NCI-H748 (cell line): ENCODE measurements at regions not wholly inside any gene's neighbourhood (a gene's known extent, or its start where the extent isn't known, plus 50 kb on each side); places are given as distances from the start of the nearest gene placed in this dataset.
"Not testable (repeated sequence)": the region's sequence is repeated elsewhere in the genome, so short reads cannot be mapped to it uniquely, and the experiment has no call there.

ENCODE experiments used
- DNase-seq: peaks from one replicate; lab custom pipeline; 2025; ENCODE audit not compliant: unreplicated experiment; lab: John Stamatoyannopoulos, UW

GRCh38 chrX:113539599-113540356 lies 699.1 kb upstream of the AMOT start:
- no peak for DNase-seq

- DNase-seq = no peak
Measured at GRCh38 chrX:113529426-113530013, 688.9 kb upstream of the AMOT start.

DNA sequence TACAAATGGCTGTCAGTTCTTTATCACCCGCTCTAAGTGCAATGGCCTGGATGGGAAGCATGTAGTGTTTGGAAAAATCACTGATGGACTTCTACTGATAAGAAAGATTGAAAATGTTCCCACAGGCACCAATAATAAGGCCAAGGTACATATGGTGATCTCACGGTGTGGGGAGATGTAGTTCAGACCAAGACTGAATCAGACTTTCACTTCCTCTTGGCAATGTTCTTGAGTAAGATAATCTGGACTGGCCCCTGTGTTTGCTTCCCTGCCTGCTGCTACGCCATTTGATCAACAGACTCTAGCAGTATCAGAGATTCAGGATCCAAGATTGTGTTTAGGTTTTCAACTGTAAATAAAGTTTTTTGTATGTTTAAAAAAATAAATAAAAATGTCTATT lies 682.2 kb upstream of the AMOT start:
- no peak for DNase-seq

DNA sequence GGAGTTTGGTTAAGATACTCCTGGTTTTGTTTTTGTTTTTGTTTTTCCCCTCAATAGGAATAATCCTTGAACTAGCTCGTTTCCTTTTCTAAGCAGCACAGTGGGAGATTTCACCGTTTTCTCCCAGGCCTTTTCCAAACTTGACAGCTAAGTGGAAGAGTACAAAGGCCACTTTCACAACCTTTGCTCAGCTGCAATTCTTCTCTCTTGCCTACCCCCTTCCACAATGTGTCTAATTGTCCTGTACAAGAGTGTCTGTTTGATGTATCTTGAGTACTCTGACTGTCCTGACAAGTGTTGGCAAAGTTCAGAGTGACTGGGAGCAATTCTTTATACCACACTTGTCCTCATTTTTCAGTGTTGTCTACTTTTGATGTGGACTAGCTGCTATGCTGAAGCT lies 674.3 kb upstream of the AMOT start:
- no peak for DNase-seq

DNA sequence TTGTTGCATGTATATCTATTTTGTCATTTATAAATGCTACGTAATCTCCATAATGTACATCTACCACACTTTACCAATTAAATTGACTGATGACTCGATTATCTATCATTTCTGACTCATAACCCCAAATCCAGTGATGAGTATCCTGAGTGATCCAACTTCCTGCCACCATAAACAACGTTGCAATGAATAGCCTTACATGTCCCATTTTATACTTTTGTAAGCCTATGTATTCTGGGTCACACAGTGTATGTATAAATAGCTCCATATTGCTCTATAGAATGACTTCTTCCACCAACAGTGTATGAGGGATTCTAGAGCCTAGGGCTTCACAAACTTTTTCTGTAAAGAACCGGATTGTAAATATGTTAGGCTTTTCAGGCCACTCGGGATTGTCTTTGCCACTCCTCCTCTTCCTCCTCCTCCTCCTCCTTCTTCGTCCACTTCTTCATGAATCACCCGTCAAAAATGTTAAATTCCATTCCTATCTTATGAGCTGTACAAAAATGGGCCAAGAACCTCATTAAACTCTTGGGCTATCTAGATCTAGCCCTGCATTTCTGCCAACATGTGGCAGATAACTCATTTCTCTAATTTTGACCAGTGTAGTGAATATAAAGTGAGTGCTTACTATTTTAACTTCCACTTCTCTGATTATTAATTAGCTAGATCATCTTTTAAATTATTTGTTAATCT lies 672.2 kb upstream of the AMOT start:
- no peak for DNase-seq

GRCh38 chrX:113510586-113510985 lies 670.0 kb upstream of the AMOT start:
- no peak for DNase-seq

DNA sequence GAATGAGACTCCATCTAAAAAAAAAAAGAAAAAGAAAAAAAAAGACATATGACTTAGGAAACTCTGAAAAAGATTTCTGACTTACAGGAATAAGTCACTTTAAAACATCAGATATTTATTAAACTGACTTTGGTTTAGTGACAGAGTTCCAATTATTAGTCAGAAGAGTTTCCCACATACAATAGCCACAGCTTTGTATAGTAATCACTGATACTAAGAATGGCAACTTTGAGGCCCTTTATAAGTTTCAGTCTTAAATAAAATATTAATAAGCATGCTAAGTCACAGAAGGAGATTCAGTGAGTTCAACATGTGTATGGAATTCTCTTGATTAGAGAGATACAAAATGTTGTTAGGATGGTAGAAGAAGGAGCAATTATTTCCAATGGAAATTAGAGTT lies 652.3 kb upstream of the AMOT start:
- DNase-seq = no peak

DNA sequence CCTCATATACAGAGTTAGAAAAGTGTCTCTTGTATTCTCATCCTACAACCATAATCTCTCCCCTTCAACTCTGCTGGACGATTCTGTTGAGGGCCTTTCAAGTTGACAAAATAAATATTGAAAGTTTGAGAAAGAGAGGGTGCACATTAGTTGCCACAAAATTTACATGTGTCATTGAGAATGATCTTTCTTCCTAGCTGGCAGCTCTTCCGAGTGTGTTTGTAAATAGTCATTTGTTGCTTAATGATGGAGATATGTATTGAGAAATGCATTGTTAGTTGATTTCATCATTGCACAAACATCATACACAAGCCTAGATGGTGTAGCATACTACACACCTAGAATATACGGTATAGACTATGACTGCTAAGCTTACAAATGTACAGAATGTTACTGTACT lies 632.8 kb upstream of the AMOT start:
- DNase-seq = no peak

DNA sequence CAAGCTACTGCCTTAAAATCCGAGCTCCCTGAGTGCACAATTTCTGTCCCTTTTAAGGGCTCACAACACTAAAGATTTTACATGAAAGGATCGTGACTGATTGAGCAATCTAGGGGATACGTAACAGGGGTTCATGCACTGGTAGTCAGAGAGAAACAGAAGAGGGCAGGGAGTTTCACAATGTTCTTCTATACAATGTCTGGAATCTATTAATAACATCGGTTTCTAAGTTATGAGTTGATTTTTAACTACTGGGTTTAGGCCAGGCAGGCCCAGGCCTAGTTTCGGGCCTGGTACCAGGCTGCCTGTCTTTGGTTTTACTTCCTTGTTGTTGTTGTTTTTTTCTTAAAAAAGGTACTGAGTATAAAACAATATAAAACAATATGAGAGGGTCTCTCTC lies 632.4 kb upstream of the AMOT start:
- not testable (repeated sequence) for DNase-seq

DNA sequence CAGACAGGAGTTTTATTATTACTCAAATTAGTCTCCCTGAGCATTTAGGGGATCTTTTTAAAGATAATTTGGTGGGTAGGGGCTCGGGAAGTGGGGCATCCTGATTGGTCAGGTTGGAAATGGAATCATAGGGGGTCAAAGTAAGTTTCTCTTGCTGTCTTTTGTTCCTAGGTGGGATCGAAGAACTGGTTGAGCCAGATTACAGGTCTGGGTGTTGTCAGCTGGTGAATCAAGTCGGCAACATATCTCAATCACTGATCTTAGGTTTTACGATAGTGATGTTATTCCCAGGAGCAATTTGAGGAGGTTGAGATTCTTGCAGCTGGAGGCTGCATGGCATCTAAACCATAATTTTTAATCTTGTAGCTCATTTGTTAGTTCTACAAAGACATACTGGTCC lies 629.5 kb upstream of the AMOT start:
- DNase-seq = no peak

GRCh38 chrX:113457719-113458118 lies 617.1 kb upstream of the AMOT start:
- DNase-seq = no peak

DNA sequence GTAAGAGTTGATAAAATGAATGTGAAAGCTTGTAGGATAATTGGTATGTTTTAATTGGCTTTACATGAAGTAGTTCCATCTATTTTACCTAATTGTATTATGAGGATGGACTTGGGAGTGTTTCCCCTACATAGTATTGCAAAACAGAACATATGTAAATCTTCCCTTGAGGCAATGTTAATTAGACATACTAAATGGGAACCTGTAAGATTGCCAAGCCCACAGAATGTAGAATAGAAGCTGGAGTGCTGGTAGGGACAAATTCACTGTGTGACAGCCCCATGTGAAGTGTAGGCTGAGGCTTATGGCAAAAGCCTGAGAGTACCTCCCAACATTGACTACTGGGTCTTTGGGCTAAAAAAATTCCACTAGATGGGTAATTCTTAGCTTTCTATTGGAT lies 615.0 kb upstream of the AMOT start:
- DNase-seq = no peak

DNA sequence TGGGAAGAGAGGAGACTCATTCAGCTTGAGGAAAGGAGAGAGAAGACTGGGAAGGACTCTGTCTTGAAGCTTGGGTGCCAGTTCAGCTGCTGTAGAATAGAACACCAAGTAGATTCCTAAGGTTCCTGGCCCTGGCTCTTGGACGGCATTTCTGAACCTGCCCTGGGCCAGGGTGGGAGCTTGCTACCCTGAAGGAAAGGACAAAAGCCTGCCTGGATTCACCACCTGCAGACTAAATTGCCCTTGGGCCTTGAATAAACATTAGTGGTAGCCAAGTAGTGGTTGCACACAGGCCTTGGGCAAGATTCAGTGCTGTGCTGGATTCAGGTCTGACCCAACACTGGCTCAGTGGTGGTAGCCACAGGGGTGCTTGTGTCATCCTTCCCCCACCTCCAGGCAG lies 588.4 kb upstream of the AMOT start:
- DNase-seq = no peak

GRCh38 chrX:113422323-113422722 lies 581.7 kb upstream of the AMOT start:
- no peak for DNase-seq

GRCh38 chrX:113421432-113421831 lies 580.8 kb upstream of the AMOT start:
- no peak for DNase-seq

DNA sequence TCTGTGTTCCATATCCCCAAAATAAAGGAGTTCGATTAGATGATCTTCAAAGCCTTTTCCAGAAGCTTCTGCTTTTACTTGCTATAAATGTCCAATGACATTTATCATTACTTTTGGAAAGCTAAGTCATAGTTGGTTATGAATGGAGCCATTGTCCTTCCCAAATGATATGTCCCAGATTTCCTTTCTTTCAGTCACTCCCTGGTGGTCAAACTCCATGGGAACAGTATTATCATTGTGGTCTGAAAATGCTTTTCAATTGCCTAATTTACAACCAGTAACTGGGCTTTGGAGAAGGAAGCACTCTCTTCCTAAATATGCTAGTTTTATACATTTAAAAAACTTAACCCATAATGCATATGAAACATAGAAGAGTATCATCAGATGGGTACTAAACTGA lies 571.5 kb upstream of the AMOT start:
- DNase-seq = no peak

DNA sequence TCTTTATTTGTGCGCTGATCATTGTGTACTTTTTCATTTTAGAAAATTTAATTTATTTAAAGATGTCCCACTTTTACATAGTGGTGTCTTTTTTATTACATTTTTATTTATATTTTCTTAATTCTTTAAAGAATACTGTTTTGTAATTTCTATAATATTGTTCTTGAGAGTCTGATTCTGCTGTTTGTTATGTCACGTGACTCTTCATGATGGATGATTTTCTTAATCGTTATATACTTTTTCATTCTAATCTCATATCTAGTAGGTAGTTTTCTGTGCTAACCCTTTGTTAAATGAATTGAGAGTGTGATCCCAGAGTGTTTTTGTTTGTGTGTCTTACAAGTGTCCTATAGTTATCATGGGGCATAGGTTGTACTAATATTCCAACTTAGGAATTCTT lies 568.2 kb upstream of the AMOT start:
- DNase-seq = no peak

DNA sequence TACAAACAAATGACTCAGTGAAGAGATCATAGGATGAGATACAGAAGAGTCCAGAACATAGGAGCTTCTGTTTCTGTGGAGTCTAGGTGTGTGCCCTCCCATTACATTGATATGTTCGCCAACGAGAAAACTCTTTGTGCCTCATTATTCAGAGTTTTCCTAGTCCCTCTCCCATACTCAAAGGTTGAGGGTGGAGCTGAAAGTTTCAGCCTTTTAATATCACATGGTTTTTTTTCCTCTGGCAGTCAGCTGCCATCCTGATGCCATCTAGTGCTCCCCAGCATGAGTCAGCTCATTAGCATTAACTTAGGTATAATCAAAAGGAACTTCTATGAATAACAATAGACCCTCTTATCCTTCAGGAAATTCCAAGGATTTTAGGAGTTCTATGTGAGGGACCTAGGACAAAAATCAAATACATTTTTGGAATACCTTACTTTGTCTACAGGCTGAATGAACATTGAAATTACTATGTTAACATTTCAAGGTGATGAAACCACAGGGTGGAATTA lies 559.6 kb upstream of the AMOT start:
- DNase-seq = no peak

GRCh38 chrX:113399506-113400192 lies 559.0 kb upstream of the AMOT start:
- DNase-seq = no peak

DNA sequence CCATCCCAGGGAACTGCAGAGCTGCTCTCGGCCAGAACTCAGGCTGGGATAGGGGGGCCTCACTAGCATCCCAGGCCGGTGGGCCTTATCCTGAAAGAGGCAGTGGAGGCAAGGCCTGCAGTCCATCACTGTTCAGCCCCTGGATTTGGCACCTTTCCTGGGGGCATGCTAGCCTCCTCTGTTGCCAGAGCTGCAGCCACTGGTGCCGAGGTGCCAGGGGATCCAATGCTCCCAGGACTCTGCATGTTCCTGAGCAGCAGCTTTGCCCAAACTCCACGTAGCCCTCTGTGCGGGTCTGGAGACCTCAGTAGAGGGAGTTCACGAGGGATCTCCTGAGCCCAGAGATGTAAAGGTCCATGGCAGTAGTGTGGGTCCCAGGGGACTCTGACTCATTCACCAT lies 551.7 kb upstream of the AMOT start:
- DNase-seq = no peak

DNA sequence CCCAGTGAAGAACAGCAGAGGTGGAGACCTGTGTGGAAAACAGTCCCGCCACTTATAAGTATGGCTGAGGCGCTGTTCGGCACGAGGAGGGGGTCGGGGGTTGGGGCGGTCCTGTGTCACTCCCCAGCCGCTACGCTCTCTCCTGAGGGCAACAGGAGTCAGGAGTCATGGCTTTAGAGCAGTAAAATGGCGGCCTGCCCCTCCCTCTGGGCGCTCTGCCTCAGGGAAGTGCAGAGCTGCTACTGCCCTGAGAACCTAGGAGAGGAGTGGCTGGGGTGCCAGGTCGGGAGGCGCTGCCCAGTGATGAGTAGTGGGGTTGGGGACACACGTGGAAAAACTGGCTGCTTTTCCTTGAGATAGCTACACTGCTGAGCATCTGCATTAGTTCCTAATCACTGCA lies 551.2 kb upstream of the AMOT start:
- no peak for DNase-seq

DNA sequence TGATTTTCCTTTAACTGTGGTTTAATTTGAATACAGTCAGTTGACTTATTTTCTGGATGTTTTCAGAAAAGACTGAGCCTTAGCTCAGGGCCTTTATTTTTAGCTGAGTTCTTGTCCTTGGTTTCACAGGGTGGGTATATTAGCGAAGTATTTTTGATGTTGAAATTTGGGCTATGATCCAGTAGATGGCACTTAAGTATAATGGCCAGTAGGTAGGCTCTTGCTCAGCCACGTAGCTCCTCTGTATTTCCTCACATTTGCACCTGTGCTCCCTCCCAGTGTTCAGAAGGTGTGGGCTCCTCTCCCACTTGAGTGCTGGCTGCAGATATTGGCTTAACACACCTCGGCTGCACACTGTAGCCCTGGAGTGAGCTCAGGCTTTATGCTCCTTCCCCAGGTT lies 549.9 kb upstream of the AMOT start:
- peak; percentile 4 for DNase-seq
